ENCODE measurements at regions not wholly inside any gene's neighbourhood (a gene's known extent, or its start where the extent isn't known, plus 50 kb on each side); places are given as distances from the start of the nearest gene placed in this dataset.

DNA sequence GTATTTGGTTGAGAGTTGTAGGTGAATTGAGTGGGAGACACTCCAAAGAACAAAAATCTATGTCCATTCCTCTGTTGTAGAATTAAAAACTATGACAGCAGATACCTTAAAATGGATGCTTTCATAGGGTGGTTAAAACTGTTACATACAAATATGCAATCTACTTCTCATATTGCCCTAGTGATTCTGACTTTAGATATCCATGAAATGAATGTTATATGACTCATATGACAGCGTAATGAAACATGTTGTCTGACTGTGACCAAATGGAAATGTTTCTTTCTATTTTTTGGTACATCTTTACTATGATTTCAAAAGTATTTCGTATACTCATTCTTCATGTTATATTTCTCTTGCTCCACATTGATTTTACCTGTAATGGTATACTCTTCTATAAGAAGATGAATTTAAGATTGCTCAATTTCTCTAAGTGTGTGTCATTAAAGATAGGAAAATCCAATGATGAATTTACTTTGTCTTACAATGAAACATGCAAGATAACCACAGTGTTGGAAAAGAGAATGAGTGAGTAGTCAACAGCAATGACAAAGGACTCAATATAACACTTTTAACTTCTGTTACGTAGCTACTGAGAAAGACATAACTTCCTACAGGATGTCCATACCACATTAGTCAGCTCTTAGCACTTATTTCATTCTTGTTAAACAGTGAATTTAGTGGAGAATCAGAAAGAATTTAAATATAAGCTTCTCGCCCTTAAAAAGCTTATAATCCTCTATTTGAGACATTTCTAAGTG lies 79.3 kb upstream of the LSAMP start:
- TF ChIP-seq POLR2A (IDR thresholded peaks at IDR 0.05; ENCODE audit: low read depth, low read length) (no peak), PAX5 (IDR thresholded peaks at IDR 0.05; ENCODE audit: insufficient read depth, low read length, severe bottlenecking) (no peak), TAF1 (IDR thresholded peaks at IDR 0.05; ENCODE audit: low read depth, low read length) (no peak)

All from GM12891 (cell line).